ENCODE measurements at regions not wholly inside any gene's neighbourhood (a gene's known extent, or its start where the extent isn't known, plus 50 kb on each side); places are given as distances from the start of the nearest gene placed in this dataset.
A peak's percentile ranks its signal among the peaks of the same experiment; 100 is the strongest.
"Not testable (repeated sequence)": the region's sequence is repeated elsewhere in the genome, so short reads cannot be mapped to it uniquely, and the experiment has no call there.

DNA sequence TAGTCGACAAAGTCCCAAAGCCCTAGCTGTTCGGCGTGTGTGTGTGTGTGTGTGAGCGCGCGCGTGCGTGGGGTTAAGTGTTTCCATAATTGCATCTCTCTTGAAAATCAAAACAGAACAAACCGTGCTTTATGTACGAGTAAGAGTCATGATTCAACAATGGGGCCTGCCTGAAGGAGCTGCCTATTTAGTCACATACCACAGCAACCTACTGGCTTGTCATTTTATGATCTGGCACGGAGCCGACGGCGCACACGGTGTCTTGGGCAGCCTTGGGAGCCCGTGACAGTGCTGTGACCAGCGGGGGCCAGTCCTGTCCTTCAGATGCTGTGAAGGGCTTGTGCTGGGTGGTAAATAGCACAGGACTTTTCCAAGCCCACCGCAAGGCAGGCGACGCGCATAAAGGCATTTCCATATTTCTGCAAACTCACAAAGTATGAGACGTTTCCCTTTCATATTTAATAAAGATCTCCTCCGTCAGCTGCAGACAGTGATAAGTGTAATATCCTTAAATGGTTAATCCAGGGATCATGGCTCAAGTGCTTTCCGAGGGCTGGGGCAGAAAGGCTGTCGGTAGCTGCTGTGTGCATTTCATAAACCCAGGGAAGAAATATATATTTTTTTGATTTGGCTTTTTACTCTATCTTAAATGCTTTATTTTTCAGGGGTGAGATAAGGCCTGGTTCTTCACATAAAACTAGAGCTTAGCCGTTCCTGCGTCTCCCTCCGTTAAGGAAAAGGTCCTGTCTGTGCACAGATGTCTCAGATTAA, 270.2 kb upstream of the IRX1 start:
- Histone ChIP-seq H3K9me3 (peaks cover 10% of the 10 kb centered on the region; the same call in 2 of the 3 replicates), H3K4me1 (no peaks in the 10 kb centered on the region), H3K4me3 (no peak overlapping the region), H3K4me2 (no peak overlapping the region), H3K27ac (no peak overlapping the region)
- CTCF ChIA-PET, result no interaction called here
- TF ChIP-seq, protein P1, sequence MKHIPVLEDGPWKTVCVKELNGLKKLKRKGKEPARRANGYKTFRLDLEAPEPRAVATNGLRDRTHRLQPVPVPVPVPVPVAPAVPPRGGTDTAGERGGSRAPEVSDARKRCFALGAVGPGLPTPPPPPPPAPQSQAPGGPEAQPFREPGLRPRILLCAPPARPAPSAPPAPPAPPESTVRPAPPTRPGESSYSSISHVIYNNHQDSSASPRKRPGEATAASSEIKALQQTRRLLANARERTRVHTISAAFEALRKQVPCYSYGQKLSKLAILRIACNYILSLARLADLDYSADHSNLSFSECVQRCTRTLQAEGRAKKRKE (CRISPR knock-in tag; IDR thresholded peaks at IDR 0.05; ENCODE audit: low read depth), result no peak
- DNase-seq (ENCODE audit: low read depth in 1 of 2, low spot score in 1 of 2) (no peak), FAIRE-seq (no peak), ATAC-seq (no peak)
- WGBS (ENCODE audit: missing lambda C conversion rate), result 60% methylated on average over 25 of the region's 28 CpGs
- POLR2A ChIA-PET, result no interaction called here

DNA sequence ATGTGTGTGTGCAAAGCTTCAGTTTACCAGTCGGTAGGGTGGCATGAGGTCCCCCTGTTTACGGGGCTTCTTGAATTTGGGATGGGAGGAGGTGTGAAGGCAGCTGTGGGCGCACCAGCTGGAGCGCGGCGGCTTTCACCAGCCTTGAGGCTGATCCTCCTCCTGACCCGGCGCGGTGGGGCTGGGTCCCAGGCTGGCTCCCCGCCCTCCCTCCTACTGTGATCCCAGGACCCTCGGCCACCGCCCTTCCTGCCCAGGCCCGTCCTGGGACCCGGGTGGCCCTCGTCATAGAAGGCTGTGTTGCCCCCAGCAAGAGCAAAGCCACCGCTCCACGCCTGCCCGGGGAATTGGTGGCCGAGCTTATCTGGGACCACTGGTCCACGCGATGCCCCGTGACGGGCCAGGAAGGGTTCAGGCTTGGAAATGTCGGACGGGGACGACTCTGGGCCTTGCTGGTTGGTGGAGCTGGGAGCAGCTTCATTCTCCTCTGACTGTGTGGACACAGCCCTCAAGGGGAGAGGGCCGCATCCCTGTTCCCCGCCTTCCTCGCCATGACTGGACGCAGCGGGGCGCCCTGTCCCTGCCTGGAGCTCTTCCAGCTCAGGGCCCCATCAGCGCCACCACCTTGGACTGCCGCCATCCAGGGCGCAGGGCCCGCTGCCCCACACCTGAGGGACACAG, 271.1 kb upstream of the IRX1 start:
- Histone ChIP-seq H3K4me2 (no peak overlapping the region), H3K4me3 (no peak overlapping the region), H3K4me1 (no peaks in the 10 kb centered on the region), H3K9me3 (peaks cover 10% of the 10 kb centered on the region; the same call in 2 of the 3 replicates), H3K27ac (no peak overlapping the region)
- TF ChIP-seq MAZ (IDR thresholded peaks at IDR 0.05; ENCODE audit: borderline replicate concordance, low read depth, low read length) (no peak), JUNB (IDR thresholded peaks at IDR 0.05) (no peak), NR3C1 (IDR thresholded peaks at IDR 0.05) (no peak), RFX5 (IDR thresholded peaks at IDR 0.05) (no peak), HDAC2 (IDR thresholded peaks at IDR 0.05) (no peak)
- TF ChIP-seq, protein P2, sequence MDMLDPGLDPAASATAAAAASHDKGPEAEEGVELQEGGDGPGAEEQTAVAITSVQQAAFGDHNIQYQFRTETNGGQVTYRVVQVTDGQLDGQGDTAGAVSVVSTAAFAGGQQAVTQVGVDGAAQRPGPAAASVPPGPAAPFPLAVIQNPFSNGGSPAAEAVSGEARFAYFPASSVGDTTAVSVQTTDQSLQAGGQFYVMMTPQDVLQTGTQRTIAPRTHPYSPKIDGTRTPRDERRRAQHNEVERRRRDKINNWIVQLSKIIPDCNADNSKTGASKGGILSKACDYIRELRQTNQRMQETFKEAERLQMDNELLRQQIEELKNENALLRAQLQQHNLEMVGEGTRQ (IDR thresholded peaks at IDR 0.05), result no peak
- TF ChIP-seq, protein P3, sequence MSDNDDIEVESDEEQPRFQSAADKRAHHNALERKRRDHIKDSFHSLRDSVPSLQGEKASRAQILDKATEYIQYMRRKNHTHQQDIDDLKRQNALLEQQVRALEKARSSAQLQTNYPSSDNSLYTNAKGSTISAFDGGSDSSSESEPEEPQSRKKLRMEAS (IDR thresholded peaks at IDR 0.05), result no peak
- TF ChIP-seq, protein P4, sequence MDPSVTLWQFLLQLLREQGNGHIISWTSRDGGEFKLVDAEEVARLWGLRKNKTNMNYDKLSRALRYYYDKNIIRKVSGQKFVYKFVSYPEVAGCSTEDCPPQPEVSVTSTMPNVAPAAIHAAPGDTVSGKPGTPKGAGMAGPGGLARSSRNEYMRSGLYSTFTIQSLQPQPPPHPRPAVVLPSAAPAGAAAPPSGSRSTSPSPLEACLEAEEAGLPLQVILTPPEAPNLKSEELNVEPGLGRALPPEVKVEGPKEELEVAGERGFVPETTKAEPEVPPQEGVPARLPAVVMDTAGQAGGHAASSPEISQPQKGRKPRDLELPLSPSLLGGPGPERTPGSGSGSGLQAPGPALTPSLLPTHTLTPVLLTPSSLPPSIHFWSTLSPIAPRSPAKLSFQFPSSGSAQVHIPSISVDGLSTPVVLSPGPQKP (IDR thresholded peaks at IDR 0.05; ENCODE audit: low read depth, low read length), result no peak
- TF ChIP-seq, protein P5, sequence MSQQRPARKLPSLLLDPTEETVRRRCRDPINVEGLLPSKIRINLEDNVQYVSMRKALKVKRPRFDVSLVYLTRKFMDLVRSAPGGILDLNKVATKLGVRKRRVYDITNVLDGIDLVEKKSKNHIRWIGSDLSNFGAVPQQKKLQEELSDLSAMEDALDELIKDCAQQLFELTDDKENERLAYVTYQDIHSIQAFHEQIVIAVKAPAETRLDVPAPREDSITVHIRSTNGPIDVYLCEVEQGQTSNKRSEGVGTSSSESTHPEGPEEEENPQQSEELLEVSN (IDR thresholded peaks at IDR 0.05; ENCODE audit: borderline replicate concordance, low read depth), result no peak
- 75% methylated on average over 26 of the region's 36 CpGs for WGBS (ENCODE audit: missing lambda C conversion rate)
- ATAC-seq (peak in 1 of 2 experiments; percentile 43; a peak in 2 of 6 replicates), DNase-seq (ENCODE audit: low read depth in 1 of 2, low spot score in 1 of 2) (no peak), FAIRE-seq (no peak)
- CTCF ChIA-PET, result no interaction called here
- POLR2A ChIA-PET, result no interaction called here

DNA sequence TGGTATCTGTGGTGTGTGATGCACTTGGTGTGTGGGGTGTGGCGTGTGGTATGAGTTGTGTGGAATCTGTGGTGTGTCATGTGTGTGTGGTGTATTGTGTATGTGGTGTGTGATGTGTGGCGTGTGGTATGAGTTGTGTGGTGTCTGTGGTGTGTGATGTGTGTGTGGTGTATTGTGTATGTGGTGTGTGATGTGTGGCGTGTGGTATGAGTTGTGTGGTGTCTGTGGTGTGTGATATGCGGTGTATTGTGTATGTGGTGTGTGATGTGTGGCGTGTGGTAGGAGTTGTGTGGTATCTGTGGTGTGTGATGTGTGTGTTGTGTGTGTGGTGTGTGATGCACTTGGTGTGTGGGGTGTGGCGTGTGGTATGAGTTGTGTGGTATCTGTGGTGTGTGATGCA, 271.7 kb upstream of the IRX1 start:
- H3K9me3 ChIP-seq, result peaks cover 10% of the 10 kb centered on the region; the same call in 2 of the 3 replicates
- whole genome bisulfite sequencing (ENCODE audit: missing lambda C conversion rate), result 58% methylated on average over 6 of the region's 6 CpGs
- H3K4me1 ChIP-seq; CTCF ChIA-PET; H3K4me2 ChIP-seq; POLR2A ChIA-PET; H3K4me3 ChIP-seq; H3K27ac ChIP-seq; ATAC-seq; DNase-seq (ENCODE audit: low read depth in 1 of 2, low spot score in 1 of 2): not testable (repeated sequence)
- peak; percentile 23 for FAIRE-seq

DNA sequence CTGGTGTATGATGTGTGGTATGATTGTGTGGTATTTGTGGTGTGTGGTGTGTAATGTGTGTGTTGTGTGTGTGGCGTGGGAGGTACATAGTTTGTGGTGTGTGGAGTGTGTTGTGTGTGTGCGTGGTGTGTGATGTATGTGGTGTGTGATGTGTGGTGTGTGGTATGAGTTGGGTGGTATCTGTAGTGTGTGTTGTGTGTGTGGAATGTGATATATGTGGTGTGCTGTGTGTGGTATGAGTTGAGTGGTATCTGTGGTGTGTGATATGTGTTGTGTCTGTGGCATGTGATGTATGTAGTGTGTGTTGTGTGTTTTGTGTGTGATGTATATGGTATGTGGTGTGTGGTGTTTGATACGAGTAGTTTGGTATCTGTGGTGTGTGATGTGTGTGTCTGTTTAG, 272.5 kb upstream of the IRX1 start:
- ATAC-seq, result no peak
- WGBS (ENCODE audit: missing lambda C conversion rate), result 2% methylated on average over 3 of the region's 3 CpGs
- peaks cover 10% of the 10 kb centered on the region; the same call in 2 of the 3 replicates for H3K9me3 ChIP-seq
- H3K4me3 ChIP-seq, result no peak overlapping the region
- no peaks in the 10 kb centered on the region for H3K4me1 ChIP-seq
- no peak for FAIRE-seq
- ChIA-PET POLR2A (no interaction called here), CTCF (no interaction called here)
- no peak for TF ChIP-seq JUN (IDR thresholded peaks at IDR 0.05)
- TF ChIP-seq RCOR1 (IDR thresholded peaks at IDR 0.05; ENCODE audit: low read depth, low read length), result no peak
- TF ChIP-seq SMC3 (IDR thresholded peaks at IDR 0.05), result no peak
- no peak for TF ChIP-seq KDM5A (IDR thresholded peaks at IDR 0.05)
- no peak for TF ChIP-seq HOXA7 (CRISPR knock-in tag; IDR thresholded peaks at IDR 0.05)
- TF ChIP-seq, protein P4 (IDR thresholded peaks at IDR 0.05; ENCODE audit: low read depth, low read length), result no peak
- TF ChIP-seq HEYL (CRISPR knock-in tag; IDR thresholded peaks at IDR 0.05), result no peak
- TF ChIP-seq FOSL2 (IDR thresholded peaks at IDR 0.05), result no peak
- no peak for TF ChIP-seq FOSL2 (CRISPR knock-in tag; IDR thresholded peaks at IDR 0.05)
- no peak for DNase-seq (ENCODE audit: low read depth in 1 of 2, low spot score in 1 of 2)
- no peak overlapping the region for H3K27ac ChIP-seq
- no peak overlapping the region for H3K4me2 ChIP-seq

Data from A549 (cell line).